ENCODE measurements at regions not wholly inside any gene's neighbourhood (a gene's known extent, or its start where the extent isn't known, plus 50 kb on each side); places are given as distances from the start of the nearest gene placed in this dataset.

GRCh38 chr2:16466133-16466820, 199.4 kb downstream of the CYRIA start:
- Mint-ChIP-seq H3K4me3 (no peak overlapping the region; a peak in 1 of 5 replicates), H3K4me1 (0 out of 4 replicates have a peak, but pooled peaks cover 3% of the 10 kb centered on the region in 2 experiments), H3K27ac (no peak overlapping the region), H3K9me3 (no peaks in the 10 kb centered on the region), H3K27me3 (ENCODE audit: low read depth) (no peaks in the 10 kb centered on the region), H3K36me3 (ENCODE audit: insufficient read depth in 1 of 3, low read depth in 3 of 3) (no peaks in the 10 kb centered on the region)
- Histone ChIP-seq H4K8ac (replicated peaks; ENCODE audit: insufficient read length, low read depth, low read length) (no peak overlapping the region), H3K27me3 (ENCODE audit: insufficient read depth, low read length) (no peaks in the 10 kb centered on the region), H2BK120ac (ENCODE audit: low read depth, low read length, poor library complexity, severe bottlenecking) (no peak overlapping the region), H3K27ac (ENCODE audit: insufficient read length, low read depth, low read length) (no peak overlapping the region), H3K18ac (ENCODE audit: insufficient read length, low read depth, low read length) (no peak overlapping the region), H2AK5ac (ENCODE audit: insufficient read length, low read length) (no peak overlapping the region), H4K5ac (ENCODE audit: insufficient read length, low read depth, low read length) (no peak overlapping the region), H4K91ac (ENCODE audit: insufficient read length, low read depth, low read length) (no peak overlapping the region), H3K4ac (ENCODE audit: low read depth, low read length) (no peak overlapping the region), H2BK5ac (ENCODE audit: insufficient read length, low read length) (no peak overlapping the region), H3K23ac (ENCODE audit: insufficient read length, low read depth, low read length) (no peak overlapping the region), H3K4me1 (ENCODE audit: insufficient read depth, low read length) (no peaks in the 10 kb centered on the region), H3K23me2 (ENCODE audit: insufficient read length, low read depth, low read length, poor library complexity, severe bottlenecking) (no peaks in the 10 kb centered on the region), H3K56ac (ENCODE audit: insufficient read length, low read depth, low read length) (no peak overlapping the region), H2AFZ (ENCODE audit: low read length) (no peak overlapping the region), H2BK12ac (ENCODE audit: insufficient read length, low read depth, low read length) (no peak overlapping the region), H2BK15ac (ENCODE audit: low read depth, low read length) (no peak overlapping the region), H3K79me1 (ENCODE audit: insufficient read depth, low read depth, low read length, poor library complexity, severe bottlenecking) (no peaks in the 10 kb centered on the region), H4K20me1 (ENCODE audit: control insufficient read depth, insufficient read depth, insufficient read length) (no peaks in the 10 kb centered on the region), H3K4me2 (ENCODE audit: insufficient read depth, insufficient read length, low read length) (no peak overlapping the region), H3K14ac (ENCODE audit: insufficient read depth, low read length) (no peak overlapping the region), H2BK20ac (ENCODE audit: low read depth, low read length, poor library complexity, severe bottlenecking) (no peak overlapping the region), H3K9me3 (ENCODE audit: control insufficient read depth, low read depth, low read length) (no peaks in the 10 kb centered on the region), H3T11ph (ENCODE audit: low read length) (no peak overlapping the region), H3K9ac (ENCODE audit: extremely low read depth, insufficient read length, low read length) (no peak overlapping the region), H3K79me2 (ENCODE audit: insufficient read depth, low read length) (no peaks in the 10 kb centered on the region)
- TF ChIP-seq CTCF (conservative IDR thresholded peaks at IDR 0.05) = no peak
- WGBS (ENCODE audit: extremely low coverage, insufficient read length, low lambda C conversion rate) = no CpG with 5 or more reads among the region's 8 CpGs
- DNase-seq = no peak

Data from H9 (cell line).